ENCODE measurements at regions not wholly inside any gene's neighbourhood (a gene's known extent, or its start where the extent isn't known, plus 50 kb on each side); places are given as distances from the start of the nearest gene placed in this dataset.
A peak's percentile ranks its signal among the peaks of the same experiment; 100 is the strongest.
"Not testable (repeated sequence)": the region's sequence is repeated elsewhere in the genome, so short reads cannot be mapped to it uniquely, and the experiment has no call there.

- no peak for DNase-seq
Measured at GRCh38 chr13:74266309-74266708, 132.1 kb upstream of the KLF12 start.

DNA sequence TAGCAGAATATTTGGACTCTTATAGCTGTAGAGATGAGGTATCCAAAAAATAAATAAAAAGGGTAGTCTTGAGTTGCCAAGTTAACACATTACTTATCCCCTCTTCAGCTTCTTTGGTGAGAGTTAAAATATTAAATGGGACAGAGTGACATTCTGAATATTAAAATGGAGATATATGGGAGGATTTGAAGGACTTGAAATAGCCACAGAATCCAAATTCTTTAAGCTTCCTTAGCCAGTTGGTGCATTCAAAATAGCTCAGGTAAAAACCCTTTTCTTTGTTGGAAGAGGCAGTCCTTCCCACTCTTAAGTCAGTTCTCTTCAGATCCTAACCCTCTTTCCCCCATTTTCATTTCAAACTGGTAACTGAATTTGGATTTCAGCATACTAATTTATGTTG is 130.1 kb upstream of the KLF12 start:
- no peak for DNase-seq

- DNase-seq, result not testable (repeated sequence)
Measured at GRCh38 chr13:74260420-74260819, 126.2 kb upstream of the KLF12 start.

DNA sequence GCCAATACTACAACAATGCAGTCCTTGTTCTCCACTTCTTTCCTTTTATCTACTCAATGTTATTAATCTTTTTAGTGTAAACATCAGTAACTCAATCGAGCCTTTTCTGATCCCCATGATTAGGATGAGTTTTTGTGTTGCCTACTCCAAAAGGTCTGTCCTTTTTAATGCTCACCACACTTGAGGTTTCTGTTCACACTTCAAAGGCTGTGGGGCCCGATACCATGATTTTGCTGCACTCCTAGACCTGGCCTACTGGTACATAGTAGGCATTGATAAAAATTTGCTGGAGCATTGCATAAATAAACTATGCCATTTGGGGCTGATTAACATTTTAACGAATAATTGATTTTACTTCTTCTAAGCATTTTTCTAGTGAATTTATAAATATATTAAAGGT is 125.4 kb upstream of the KLF12 start:
- DNase-seq, result no peak

DNA sequence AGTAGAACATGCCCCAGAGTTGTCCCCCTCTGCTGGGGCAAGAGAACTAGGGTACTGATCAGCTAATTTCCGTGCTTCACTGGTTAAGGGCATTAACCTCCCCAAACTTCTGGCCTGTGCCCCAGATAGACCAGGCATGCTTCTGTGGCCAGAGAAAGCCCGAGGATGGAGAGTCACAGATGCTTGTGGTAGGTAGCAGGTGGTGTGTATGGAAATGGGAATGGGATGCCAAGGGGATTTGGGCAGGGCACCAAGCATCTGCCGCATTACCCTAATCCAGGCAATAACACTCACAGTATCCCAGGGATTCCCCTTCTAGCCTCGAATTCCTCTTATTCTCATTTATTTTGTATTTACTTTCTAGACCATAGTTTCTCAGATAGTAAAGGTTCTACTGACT is 124.8 kb upstream of the KLF12 start:
- no peak for DNase-seq

DNA sequence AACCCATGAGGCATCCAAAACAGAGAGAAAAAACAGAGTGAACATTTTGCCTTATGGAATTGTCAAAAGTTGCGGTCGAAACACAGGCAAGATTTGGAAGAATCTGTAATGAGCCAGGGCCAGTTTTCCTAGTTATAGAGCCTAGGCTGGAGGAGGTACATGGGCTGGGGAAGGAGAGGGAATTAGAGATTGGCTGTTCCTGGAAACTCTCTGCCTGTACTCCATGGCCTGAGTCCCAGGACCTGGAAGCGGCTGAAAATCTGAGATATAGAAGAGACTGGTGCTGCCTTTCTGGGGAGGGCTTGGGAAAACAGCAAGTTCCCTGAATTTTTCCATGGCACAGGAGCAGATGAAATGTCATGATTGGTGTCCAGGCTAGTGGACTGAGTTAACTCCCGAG is 122.8 kb upstream of the KLF12 start:
- DNase-seq, result no peak

GRCh38 chr13:74253161-74253560 is 119.0 kb upstream of the KLF12 start:
- DNase-seq, result no peak

DNA sequence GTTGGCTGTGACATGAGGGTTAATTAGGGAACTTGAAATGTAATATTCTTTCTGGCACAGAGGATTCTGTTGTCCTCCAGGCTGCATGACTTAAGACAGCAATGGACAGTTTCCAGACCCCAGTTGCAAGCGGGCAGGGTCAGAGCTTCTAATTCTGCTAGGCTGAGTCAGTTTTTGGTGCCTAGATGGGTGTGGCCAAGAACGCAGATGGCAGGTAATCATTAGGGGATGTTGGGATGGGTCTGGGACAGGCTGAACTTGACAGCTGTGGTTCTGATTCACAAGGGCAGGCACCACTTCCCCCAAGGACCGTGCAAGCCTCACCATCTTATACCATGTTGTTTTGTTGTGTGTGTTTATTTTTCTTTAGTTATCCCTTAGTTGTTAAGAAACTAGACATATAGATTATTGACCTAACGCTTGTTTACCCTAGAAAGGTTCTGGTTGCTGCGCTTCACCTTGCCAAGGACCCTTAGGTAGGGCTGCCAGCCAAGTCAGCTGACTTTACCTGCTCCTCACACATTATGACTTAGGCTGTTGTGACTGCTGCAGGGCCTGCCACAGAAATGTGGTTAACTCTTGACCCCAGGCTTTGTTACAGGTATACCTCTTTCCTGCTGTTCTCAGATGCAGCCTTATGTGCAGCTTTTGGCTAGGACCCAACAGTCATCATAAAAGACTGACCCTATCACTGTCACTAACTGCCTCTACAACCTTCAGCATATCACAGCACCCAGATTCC is 117.7 kb upstream of the KLF12 start:
- peak; percentile 40 for DNase-seq

DNA sequence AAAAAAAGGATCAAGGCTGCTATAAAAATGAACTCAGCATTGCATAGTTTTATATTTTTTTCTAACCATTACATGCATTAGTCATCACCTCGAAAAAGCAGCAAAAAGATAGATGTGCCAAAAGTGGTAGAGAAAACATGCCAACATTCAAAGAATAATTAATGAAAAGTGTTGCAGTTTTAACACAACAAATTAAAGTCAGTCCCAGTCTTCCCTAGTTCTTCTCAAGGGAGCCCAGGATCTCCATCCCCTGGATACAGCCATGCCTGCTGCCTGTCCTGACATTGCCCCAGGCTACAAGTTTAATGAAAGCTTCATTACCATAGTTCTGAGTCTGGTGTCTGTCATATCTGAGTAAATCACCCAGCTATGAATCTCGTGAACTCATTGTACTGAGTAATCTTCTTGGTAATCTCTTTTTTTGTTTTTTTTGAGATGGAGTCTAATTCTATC is 116.6 kb upstream of the KLF12 start:
- no peak for DNase-seq

DNA sequence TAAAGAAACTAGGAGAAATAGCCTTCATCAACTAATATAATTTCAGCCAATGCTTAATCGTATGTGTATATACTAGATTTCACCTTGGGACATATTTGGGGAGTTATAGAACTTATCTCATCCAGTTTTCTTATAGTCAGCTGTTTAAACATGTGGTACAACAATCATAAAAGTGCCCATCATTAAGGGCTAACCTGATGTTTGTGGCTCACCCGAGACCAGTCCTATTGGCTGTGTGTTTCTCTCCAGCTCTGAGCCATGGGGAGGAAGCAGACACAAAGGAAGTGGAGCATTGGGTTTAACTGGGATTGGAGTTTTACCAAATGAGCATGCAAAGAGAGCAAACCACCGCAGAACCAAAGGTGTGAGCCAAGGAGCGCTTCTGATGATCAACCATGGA is 114.3 kb upstream of the KLF12 start:
- DNase-seq, result no peak

- DNase-seq, result no peak
Measured at GRCh38 chr13:74246487-74246886, 112.3 kb upstream of the KLF12 start.

DNA sequence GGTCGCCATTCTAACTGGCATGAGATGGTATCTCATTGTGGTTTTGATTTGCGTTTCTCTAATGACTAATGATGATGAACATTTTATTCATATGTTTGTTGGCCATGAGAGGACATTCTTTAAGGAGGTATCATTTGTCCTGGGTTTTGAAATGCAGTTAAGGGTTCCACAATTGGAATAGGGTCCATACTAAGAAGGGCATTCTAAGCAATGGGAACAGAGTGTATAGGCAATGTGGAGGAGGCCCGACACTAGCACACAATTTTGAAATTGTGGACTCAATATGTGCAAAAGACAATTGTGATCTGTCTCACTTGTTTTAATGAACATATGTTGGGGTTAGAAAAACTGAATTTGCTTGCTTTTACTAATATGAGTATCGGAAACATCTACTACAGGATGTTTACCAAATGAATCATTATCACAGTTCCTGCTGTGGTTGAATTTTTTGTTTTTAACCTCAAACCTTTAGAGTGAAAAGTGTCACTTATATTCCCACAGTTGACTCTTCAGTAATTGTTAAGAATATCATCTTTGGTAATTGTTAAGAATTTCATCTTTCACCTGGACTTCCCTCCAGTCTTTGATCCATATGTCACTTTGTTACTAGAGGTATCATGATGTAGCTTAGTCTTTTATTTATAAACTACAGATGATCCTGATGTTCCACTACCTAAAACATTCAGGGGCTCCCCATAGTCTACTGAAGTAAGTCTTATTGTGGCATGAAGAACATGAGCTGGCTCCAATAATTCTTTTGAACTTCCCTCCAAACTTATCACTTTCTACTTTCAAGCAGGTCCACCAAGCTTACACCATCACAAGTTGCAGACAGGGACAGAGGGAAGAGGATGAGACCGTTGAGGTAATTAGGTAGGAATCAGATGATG is 109.7 kb upstream of the KLF12 start:
- DNase-seq, result no peak

DNA sequence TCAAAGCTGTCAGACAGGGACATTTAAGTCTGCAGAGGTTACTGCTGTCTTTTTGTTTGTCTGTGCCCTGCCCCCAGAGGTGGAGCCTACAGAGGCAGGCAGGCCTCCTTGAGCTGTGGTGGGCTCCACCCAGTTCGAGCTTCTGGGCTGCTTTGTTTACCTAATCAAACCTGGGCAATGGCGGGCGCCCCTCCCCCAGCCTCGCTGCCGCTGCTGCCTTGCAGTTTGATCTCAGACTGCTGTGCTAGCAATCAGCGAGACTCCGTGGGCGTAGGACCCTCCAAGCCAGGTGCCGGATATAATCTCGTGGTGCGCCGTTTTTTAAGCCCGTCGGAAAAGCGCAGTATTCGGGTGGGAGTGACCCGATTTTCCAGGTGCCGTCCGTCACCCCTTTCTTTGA is 107.1 kb upstream of the KLF12 start:
- not testable (repeated sequence) for DNase-seq

GRCh38 chr13:74230984-74231501 is 96.8 kb upstream of the KLF12 start:
- DNase-seq, result no peak

GRCh38 chr13:74229242-74229641 is 95.0 kb upstream of the KLF12 start:
- no peak for DNase-seq

DNA sequence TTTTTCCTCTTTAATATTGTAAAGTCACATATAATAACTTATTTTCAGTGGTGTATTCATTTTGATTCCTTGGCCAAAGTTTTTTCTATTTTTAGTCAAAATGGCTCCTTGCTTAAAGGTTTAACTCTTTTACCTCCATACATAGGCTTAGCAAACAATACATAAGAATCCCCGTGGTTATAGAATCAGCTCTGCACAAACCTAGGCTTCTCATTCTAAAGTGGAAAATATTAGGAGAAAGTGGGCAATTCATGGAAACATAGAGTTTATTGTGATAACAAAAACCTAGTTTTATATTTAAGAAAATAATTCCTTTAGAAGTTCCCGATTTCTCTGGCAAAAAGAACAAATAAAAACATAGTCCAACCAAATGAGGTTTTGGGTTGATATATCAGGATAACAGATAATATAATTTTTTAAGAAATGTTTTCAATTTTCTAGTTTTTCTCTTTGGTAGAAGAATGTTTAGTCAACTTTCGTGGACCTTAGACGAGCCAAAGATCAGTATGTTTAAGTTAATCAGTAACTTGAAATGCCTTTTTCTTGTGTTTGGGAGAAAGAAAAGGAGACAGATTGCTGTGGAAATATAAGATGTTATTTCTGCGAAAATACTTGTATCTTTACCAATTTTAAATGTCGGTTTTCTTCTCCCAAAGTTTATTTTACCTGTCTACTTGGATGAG is 93.4 kb upstream of the KLF12 start:
- no peak for DNase-seq

GRCh38 chr13:74226791-74227475 is 92.7 kb upstream of the KLF12 start:
- DNase-seq, result no peak

- DNase-seq, result no peak
Measured at GRCh38 chr13:74221752-74222151, 87.5 kb upstream of the KLF12 start.

DNA sequence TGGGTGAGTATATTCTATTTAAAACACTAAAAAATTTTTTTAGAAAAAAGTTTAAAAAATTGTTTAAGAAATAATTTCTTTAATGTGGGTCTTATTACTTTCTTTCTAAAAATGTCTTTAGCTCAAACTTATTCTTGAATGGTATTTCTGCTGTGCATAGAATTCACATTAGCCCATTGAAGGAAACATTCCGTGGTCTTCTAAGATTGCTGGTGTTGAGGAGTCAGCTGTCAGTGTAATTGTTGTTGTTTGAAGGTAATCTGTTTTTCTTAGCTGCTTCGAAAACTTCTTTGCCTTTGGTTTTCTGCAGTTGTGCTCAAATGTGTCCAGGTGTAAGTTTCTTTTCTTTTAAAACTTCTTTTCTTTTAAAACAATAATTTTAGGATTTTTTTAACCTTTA is 85.4 kb upstream of the KLF12 start:
- DNase-seq, result no peak

- DNase-seq, result no peak
Measured at GRCh38 chr13:74218291-74218690, 84.1 kb upstream of the KLF12 start.

DNA sequence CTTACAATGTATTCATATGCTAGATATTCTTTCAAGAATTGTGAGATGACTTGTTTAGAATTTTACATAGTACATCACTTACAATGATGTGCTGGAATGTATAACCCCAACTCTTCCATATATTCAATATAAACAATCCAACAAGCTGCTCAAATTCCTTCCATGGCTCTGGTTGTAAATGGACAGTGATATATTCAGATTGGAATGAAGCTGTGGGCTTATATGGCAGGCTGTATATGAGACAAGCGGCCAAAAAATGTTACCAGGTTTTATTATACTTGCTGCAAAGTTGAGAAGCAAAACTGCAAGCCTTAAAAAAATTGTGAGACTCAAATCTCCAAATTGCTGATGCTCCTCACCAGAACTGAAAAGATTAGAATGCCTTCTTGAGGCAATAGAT is 83.6 kb upstream of the KLF12 start:
- no peak for DNase-seq

DNA sequence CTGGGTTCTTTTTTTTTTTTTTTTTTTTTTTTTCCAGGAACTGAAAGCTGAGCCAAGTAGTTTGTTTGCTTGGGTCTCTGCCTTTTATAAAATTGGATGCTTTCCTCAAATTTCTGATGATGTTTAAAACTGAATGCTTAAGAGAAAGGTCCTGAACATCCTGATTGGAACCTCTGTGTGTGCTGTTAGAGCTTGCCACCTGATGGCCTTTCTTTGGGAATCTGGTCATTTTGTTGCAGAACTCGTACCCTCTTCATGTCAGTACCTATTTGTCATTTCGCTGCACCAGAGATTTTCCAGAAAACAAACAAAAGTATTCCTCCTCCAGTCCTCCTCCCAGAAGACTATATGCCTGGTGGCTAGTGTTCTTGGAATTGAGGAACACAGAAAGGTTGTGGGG is 81.2 kb upstream of the KLF12 start:
- no peak for DNase-seq

DNA sequence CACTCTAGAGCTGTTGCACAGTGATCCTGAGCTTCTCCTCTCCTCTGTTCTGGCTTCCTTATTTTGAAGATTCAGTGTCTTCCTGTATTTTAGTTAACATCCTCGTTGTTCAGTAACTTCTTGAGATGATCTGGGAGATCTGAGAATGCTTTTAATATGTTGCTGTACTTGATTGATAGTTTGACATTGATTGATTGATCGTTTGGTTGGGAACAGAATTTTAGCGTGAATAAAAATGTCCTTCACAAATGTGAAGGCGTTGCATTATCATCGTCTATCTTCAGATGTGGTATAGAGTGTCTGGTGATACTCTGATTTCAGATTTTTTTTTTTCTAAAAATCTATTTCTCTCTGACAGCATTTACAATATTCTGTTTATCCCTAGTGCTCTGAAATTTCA is 80.1 kb upstream of the KLF12 start:
- no peak for DNase-seq

All from COR-L47 (cell line).